NCI-H510A (cell line): ENCODE measurements at regions not wholly inside any gene's neighbourhood (a gene's known extent, or its start where the extent isn't known, plus 50 kb on each side); places are given as distances from the start of the nearest gene placed in this dataset.

Experiments used
- DNase-seq: peaks from one replicate; lab custom pipeline; 2025; lab: John Stamatoyannopoulos, UW

DNA sequence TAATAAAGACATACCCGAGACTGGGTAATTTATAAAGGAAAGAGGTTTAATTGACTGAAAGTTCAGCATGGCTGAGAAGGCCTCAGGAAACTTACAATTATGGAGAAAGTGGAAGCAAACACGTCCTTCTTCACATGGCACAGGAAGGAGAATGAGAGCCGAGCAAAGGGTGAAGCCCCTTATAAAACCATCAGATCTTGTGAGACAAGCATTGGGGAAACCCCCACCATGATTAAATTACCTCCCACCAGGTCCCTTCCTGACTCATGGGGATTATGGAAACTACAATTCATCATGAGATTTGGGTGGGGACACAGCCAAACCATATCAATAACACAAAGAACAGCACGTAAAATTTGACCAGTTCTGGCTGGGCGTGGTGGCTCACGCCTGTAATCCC lies 85.6 kb upstream of the ATF7IP start:
- no peak for DNase-seq

DNA sequence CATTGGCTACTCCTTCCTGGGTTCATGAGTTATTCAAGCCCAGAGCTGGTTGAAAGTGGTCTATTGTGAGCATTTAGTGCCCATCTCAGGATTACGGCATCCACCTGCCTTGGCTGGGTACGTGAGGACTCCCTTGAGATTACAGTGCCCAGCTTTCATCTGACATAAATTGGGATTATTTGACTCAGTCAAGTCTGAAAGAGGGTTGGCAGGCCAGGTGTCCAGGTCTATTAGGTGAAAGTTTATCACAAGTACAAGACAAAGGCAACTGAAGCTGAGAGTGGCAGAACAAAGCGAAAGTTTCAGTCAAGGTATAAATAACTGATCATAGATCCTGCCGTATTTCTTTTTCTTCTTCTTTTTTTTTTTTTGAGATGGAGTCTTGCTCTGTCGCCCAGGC lies 84.6 kb upstream of the ATF7IP start:
- no peak for DNase-seq

GRCh38 chr12:14281539-14281938 lies 83.9 kb upstream of the ATF7IP start:
- DNase-seq, result no peak

- DNase-seq, result peak; percentile 59
Measured at GRCh38 chr12:14283489-14284144, 81.9 kb upstream of the ATF7IP start.

DNA sequence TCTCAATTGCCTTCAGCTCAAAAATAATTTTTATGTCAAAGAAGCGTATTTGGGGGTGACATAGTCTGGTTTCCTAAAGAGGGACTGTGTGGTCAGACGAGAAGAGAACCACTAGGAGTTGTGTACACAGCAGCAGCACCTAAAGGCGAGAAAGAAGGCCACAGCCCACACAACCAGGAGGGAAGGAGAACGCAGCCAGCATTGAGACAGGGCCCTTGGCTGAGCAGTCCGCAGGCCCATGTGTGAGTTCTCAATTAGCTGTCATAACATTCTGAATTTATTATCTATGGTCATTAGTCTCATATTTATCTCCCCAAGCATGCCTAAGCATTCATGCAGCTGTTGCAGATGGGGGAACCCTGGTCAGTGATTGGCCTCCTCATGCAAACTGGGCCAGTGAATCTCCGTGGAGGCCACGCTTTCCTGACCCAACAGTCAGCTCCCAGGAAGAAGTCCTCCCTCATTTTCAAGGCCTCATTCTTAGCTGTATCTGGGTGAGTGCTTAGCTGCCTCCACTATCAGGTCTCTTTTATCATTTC lies 81.2 kb upstream of the ATF7IP start:
- no peak for DNase-seq

GRCh38 chr12:14289601-14290000 lies 75.9 kb upstream of the ATF7IP start:
- DNase-seq, result no peak

- no peak for DNase-seq
Measured at GRCh38 chr12:14290951-14291350, 74.5 kb upstream of the ATF7IP start.

GRCh38 chr12:14303661-14304155 lies 61.8 kb upstream of the ATF7IP start:
- no peak for DNase-seq

DNA sequence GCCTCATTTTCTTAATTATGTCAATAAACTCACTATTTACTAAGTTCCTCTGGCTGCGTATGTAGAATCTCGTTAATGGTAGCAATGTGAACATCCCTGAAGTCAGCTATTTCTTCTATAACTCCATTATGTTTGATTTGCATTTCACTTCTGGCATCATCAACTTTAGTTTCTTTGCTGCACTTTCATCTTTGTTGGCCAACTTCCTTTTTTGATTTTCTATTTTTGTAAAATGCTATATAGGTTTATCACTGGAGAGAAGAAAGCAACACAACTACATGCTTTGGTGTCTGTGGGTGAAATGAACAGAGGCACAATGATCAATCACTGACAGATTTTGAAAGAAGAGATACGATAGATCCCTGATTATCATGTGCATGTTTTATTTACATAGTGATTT lies 58.5 kb upstream of the ATF7IP start:
- DNase-seq, result no peak

DNA sequence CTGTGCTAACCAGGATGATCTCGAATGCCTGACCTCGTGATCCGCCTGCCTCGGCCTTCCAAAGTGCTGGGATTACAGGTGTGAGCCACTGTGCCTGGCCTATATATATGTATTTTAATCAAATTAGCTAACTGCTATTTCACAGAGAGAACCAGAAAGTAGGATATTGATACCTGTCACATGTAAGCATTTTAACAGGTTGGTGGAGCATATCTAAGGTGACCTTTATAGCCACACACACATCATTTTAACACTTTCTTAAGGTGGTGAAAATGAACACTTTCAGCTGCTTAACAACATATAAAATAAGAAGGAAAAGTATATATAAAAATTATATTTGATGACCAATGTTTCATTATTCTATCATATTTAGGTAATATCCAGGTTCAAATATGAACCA lies 57.0 kb upstream of the ATF7IP start:
- DNase-seq, result no peak

DNA sequence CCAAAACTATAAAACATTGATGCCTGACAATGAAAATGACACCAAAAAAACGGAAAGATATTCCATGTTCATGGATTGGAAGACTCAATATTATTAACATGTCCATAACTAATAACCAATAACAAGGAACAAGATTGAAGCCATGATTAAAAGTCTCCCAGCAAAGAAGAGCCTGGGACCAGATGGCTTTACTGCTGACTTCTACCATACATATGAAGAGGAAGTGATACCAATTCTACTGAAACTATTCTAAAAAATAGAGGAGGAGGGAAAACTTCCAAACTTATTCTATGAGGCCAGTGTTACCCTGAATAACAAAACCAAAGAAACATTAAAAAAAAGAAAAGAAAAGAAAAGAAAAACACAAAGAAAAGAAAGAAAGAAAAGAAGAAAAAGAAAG lies 54.6 kb upstream of the ATF7IP start:
- no peak for DNase-seq

- DNase-seq, result no peak
Measured at GRCh38 chr12:14313379-14314138, 51.9 kb upstream of the ATF7IP start.

DNA sequence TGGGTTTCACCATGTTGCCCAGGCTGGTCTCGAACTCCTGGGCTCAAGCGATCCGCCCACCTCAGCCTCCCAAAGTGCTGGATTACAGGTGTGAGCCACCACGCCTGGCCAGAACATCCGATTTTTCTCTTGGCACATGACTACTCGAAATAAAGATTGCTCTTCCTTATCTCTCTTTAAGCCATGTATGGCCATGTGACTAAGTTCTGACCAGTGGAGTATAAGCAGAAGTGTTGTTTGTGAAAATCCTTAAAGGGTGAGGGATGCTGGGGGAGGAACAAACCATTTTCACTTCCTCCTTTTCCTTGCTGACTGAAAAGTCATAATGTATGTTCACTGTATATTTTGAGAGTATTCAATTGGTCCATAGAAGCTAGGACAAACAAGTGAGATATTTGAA lies 50.7 kb upstream of the ATF7IP start:
- DNase-seq, result no peak

DNA sequence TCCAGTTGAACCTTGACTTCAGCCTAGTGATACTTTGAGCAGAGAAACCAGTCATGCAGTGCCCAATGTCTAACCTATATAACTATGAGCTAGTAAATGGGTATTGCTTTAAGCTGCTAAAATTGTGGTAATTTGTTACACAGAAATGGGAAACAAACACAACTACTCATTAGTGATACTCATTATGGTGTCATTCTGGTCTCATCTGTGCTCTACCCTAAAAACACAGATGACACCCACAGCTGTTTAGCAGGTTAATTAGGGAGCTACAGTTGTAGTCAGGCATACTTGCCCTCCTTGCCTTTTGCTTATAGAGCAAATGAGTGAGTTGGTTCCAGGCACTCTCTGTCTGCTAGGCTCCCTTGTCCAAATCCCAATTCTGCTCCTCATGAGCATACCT lies 50.0 kb upstream of the ATF7IP start:
- DNase-seq, result no peak
